Non-pigmented ciliary epithelial cell (primary cell): ENCODE measurements at regions not wholly inside any gene's neighbourhood (a gene's known extent, or its start where the extent isn't known, plus 50 kb on each side); places are given as distances from the start of the nearest gene placed in this dataset.
A peak's percentile ranks its signal among the peaks of the same experiment; 100 is the strongest.

Experiments used
- DNase-seq: peaks from one replicate; pipeline ENCODE4 v3.0.0-alpha.2; 2010; ENCODE audit warnings: low read depth

DNA sequence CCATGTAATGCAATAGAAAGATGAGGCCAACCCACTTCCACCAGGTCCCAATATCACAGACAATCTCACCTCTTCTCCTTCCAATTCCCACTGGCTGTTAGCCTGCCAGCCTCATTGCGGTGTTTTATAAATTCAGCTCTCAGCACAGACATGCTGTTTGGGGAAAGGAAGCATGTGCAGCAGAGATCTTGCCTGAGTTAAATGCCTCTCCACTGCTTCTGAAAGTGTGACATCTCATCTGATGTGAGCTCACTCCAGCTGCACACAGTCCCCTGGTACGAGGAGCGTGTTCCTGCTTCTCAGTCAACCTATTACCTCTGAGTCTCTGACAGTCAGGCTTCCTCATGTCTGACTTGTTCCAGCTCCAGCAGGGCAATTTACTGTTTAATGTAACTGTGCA lies 122.7 kb upstream of the GUCY1A2 start:
- DNase-seq, result no peak

DNA sequence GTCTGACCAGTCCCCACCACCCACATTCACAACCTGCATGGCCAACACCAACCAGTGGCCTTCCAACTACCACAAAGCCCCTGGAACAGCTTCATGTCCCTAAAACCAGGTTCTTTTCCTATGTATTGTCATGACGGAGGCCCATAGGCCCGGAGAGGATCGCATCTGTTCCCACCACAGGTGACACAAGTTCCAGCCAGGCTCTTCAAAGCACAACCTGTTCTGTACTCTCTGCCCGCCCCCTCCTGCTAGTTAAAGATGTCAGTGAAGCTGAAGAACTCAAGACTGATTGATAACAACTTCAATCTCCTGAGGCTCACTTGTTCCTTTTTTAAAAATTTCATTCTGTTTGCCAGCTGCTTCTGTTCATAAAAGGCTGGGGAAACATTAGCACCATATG lies 121.1 kb upstream of the GUCY1A2 start:
- DNase-seq, result no peak

DNA sequence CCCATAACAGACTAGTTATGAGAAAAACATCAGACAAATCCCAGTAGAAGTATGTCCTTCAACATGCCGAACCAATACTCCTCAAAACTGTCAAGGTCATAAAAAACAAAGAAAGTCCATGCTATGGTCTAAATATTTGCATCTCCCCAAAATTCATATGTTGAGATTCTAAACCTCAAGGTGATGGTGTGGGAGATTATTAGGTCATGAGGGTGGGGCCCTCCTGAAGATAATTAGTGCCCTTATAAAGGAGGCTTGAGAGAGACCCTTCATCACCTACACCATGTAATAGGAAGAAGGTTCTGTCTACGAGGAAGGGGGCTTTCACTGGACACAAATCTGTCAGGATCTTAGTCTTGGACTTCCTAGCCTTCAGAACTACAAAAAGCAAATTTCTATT lies 118.6 kb upstream of the GUCY1A2 start:
- no peak for DNase-seq

DNA sequence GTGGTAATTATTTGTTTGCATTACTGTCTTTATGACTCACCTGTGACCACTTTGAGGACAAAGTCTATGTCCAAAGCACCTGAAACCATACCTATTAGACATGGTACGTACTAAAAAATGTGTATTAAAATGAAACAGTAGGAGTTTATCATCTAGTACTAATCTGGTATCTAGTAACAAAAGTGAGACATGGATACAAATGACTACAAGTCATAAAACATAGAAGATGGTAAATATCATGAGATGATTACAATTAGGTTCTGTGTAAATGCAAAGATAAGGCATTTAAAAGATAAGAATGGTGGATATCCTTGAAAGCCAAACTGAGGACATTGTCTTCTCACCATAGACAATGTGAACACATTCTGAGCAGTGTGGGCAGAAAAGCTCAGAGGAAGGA lies 113.5 kb upstream of the GUCY1A2 start:
- no peak for DNase-seq

DNA sequence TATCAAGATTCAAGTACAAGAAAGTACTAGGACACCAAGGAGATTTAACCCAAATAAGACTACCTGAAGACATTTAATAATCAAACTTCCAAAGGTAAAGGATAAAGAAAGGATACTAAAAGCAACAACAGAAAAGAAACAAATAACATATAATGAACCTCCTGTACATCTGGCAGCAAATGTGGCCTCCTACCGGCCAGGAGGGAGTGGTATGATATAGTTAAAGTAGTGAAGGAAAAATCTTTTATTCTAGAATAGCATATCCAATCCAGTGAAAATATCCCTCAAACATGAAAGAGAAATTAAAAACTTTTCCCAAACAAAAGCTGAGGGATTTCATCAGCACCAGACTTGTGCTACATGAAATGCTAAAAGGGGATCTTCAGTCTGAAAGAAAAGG lies 104.7 kb upstream of the GUCY1A2 start:
- no peak for DNase-seq

DNA sequence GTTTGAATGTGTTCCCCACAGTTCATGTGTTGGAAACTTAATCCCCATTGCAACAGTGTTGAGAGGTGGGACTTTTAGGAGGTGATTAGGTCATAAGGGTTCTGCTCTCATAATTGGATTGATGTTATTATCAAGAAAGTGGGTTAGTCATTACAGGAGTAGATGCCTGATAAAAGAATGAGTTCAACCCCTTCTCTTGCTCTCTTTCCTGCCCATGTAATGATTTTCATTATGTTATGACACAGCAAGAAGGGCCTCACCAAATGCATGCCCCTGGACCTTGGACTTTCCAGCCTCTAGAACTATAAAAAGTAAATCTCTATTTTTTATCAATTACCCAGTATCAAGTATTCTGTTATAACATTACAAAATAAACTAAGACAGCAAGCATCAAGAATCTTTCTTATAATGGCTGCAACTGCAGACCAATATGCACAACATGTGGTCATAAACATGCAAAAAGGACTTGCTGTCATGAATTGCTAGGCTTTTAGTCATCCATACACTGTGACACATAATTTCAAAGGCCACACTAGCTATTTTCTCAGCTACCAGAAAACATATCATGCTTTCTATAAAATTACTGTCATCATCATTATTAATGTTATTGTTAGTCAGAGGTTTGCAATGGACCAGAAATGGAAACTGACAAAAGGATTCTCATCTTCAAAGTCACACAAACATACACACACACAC lies 99.9 kb upstream of the GUCY1A2 start:
- DNase-seq, result peak; percentile 5

DNA sequence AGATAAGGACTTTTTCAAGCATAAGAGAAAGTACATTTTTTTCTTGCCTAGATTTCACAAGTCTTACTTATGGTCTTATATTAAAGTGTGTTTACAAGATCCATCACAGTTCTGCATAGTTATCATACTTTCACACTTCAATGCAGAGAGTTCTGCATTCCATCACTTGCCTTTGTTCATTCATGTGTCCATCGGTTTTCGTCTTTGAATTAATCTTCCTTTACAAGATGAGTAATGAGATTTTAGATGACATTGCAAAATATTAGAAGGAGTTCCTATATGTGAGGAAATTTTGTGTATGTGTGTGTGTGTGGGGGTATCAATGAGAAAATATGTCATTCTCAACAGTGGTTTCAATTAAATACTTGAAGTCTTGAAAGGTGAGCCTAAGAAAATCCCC lies 98.1 kb upstream of the GUCY1A2 start:
- DNase-seq, result peak; percentile 37

DNA sequence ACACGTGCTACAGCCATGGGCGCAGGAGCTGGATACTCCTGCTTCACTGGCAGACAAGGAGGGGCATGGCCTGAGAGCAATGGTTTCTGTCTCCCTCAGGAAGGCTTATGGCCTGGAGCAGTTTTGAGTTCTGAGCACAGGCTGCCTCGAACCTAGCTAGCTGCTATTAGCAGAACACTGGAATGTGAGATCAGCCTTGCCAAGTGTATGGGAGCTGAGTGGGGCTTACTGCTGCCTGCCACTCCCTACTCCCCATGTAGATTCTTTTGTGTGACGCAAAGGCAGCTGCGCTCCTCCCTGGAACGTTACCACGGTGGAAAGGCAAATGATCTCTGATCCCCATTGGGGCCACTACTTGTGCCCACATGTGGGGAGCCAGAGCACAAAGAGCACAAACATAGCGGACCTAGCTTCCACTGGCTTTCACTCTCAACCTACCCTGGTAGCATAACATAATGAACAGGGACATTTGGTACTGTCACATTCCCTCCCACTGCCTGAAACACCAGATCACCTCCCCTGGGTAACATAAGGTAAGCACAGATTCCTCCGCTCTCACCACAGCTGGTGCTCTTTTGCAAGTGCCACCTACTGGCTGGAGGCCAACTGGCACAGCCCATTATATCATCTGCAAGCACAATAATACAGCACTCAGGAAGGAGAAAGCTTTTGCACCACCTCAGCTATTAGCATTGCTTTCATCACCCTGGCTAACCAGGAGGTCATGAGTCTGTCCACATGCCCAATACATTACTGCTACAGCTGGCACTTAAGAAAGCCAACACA lies 84.6 kb upstream of the GUCY1A2 start:
- no peak for DNase-seq

DNA sequence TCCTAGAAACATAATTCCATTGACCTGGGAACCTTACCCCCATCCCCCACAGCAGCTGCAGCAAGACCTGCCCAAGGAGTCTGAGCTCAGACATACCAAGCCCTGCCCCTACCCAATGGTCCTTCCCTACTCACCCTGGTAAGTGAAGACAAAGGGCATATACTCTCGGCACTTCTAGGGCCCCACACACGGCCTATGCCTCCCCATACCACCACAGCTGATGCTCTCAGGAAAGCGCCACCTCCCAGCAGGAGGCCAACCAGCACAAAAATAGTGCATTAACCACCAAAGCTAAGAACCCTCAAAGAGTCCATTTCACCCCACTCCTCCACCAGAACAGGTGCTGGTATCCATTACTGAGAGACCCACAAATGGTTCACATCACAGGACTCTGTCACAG lies 74.4 kb upstream of the GUCY1A2 start:
- no peak for DNase-seq

DNA sequence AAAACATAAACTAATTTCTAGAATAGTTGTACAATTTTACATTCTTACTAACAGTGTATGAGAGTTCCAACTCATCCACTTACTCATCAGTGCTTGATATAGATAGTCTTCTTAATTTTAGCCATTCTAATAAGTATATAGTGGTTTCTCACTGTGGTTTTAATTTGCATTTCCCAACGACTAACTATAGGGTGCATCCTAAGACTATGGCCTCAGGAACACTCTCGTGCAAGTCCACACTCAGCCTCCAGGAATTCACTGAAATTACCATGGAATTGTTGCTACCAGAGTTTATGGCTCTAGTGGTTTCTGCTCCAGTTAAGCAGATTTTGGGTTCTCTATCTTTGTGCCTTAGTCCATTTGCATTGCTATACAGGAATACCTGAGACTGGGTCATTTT lies 60.1 kb upstream of the GUCY1A2 start:
- DNase-seq, result no peak

DNA sequence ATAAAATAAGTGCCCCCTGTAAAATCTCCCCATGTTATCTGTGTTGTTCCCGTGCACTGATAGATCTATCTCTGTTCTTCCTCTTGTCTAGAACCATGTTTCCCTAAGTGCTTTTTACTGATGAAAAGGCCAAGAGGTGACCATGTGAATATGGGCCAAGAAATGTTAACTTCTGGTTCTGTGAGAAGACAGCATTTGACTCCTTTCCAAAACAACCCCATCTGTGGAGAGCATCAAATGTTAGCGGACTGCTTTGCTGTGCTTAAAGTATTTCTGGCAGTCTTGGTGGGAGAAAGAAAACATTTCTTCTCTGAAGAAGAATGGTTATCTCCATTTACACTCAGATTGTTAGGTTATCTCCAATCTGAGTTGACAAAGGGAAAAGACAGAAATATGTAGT lies 58.6 kb upstream of the GUCY1A2 start:
- no peak for DNase-seq

DNA sequence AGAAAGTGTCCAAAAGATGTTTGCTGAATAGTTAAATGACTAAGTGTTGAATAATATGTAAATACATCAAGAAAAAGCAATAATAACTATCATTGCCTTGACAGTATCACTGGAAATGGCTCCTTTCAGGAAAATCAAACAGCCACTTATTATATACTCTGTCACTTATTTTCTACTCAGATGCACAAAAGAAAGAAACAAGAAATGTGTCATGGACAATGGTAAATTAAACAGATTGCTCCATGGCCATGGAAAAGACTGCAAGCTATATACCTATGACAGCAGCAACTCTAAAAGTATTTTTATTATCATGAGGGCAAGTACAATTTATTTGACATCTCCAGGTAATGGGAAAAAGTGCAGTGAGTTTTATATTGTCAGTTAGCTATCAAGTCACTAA lies 52.9 kb upstream of the GUCY1A2 start:
- no peak for DNase-seq
